AG04450 (cell line): ENCODE measurements at regions not wholly inside any gene's neighbourhood (a gene's known extent, or its start where the extent isn't known, plus 50 kb on each side); places are given as distances from the start of the nearest gene placed in this dataset.

Source experiments
- CTCF ChIA-PET: fragments of 300-600, 350-600 bp; formaldehyde crosslinking; extraction: SDS; loops from one replicate; lab custom pipeline; 2022; ENCODE audit warnings: antibody characterized with exemption, inconsistent platforms; lab: Charles Lee
- POLR2A ChIA-PET: fragments of 350-600 bp; formaldehyde crosslinking; extraction: SDS; loops from one replicate; lab custom pipeline; 2021; ENCODE audit warnings: antibody characterized with exemption, inconsistent platforms; lab: Yijun Ruan, JAX
- DNase-seq: peaks from one replicate; pipeline ENCODE4 v3.0.0-alpha.2; 2011; ENCODE audit warnings: low read depth, low spot score
- H3K27ac ChIP-seq: one replicate; pipeline ENCODE4 v1.5.1; 2012; ENCODE audit warnings: low read depth, low read length, control low read depth
- H3K27me3 ChIP-seq: one replicate; pipeline ENCODE4 v1.6.0; 2012; ENCODE audit warnings: low read length; ENCODE audit not compliant: control insufficient read depth, insufficient read depth
- H3K4me3 ChIP-seq: 2 replicates; pipeline ENCODE4 v1.5.1; 2011; ENCODE audit warnings: mild to moderate bottlenecking, low read depth, low read length, control low read depth
- H3K9me3 ChIP-seq: 2 replicates; pipeline ENCODE4 v1.5.1; 2012; ENCODE audit warnings: low read length; ENCODE audit not compliant: control insufficient read depth, insufficient read depth
- CTCF ChIP-seq: IDR thresholded peaks from 2 replicates; pipeline ENCODE4 v1.5.1; 2011; ENCODE audit warnings: low read depth, low read length, control low read depth, inconsistent platforms

DNA sequence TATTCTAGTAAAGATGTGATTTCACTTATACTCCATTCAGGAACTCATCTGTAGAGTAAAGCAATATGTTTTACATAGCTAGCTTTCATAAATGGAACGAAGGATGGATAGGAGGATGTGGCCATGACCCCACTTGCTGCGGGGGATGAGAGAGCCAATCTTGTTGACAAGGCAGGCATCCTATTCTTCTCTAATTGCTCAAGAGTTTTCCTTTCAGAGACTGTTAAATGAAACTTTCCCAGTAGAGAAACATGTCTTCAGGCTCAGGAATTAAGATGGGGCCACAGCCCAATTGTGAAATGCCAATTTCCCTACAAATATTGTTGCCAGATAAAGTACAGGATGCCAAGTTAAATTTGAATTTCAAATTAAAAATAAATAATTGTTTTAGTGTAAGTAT is 196.2 kb upstream of the TUT7 start:
- peak overlapping the region; percentile 69 for H3K27ac ChIP-seq
- H3K9me3 ChIP-seq: no peaks in the 10 kb centered on the region
- POLR2A ChIA-PET: no interaction called here
- TF ChIP-seq CTCF: no peak
- CTCF ChIA-PET: interaction anchor here (1.6 kb wide), 2 partner anchors 62 to 64 kb away, joined by 4 read pairs; no protein-coding TSS in a partner anchor
- no peaks in the 10 kb centered on the region for H3K27me3 ChIP-seq
- H3K4me3 ChIP-seq: no peak overlapping the region
- DNase-seq: no peak

GRCh38 chr9:86549920-86550319 is 195.7 kb upstream of the TUT7 start:
- H3K27ac ChIP-seq: peak overlapping the region; percentile 76
- POLR2A ChIA-PET: interaction anchor here (1.0 to 1.2 kb wide), 2 partner anchors 8 to 75 kb away, joined by 7 read pairs; no protein-coding TSS in a partner anchor
- no peak for TF ChIP-seq CTCF
- CTCF ChIA-PET: interaction anchor here (1.6 kb wide), 2 partner anchors 62 to 64 kb away, joined by 4 read pairs; no protein-coding TSS in a partner anchor
- no peaks in the 10 kb centered on the region for H3K9me3 ChIP-seq
- DNase-seq: no peak
- no peak overlapping the region for H3K4me3 ChIP-seq
- no peaks in the 10 kb centered on the region for H3K27me3 ChIP-seq

GRCh38 chr9:86549401-86549811 is 195.2 kb upstream of the TUT7 start:
- CTCF ChIA-PET: interaction anchor here (0.9 to 1.1 kb wide), 2 partner anchors 49 to 63 kb away, joined by 3 to 4 read pairs; no protein-coding TSS in a partner anchor
- Histone ChIP-seq H3K9me3 (no peaks in the 10 kb centered on the region), H3K27me3 (no peaks in the 10 kb centered on the region), H3K4me3 (no peak overlapping the region), H3K27ac (peak overlapping the region; percentile 76)
- POLR2A ChIA-PET: interaction anchor here (0.8 to 1.2 kb wide), 4 partner anchors 8 to 75 kb away, joined by 3 to 7 read pairs (median 5); no protein-coding TSS in a partner anchor
- TF ChIP-seq CTCF: no peak
- peak; percentile 93 for DNase-seq

GRCh38 chr9:86548220-86548619 is 194.0 kb upstream of the TUT7 start:
- DNase-seq: no peak
- ChIA-PET POLR2A (no interaction called here), CTCF (no interaction called here)
- Histone ChIP-seq H3K4me3 (no peak overlapping the region), H3K9me3 (no peaks in the 10 kb centered on the region), H3K27me3 (no peaks in the 10 kb centered on the region), H3K27ac (no peak overlapping the region)
- TF ChIP-seq CTCF: no peak

DNA sequence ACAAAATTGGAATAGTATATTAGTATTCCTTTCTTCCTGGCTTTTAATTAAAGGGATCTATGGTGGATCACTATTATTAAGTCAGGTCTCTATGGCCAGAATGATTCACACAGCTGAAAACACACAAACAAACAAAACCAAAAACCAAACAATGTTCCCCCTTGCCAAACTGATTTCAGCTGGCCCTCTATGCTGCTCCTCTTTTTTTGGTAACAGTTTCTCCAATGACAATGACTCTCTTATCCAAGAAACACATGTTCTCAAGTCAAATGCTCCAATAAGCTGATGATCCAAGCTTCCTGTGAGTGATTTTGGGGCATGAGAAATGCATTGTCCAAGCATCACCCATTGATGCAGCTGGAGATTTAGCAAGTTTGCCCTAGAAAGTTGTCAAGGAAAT is 193.4 kb upstream of the TUT7 start:
- TF ChIP-seq CTCF: no peak
- no peak for DNase-seq
- POLR2A ChIA-PET: no interaction called here

More for the DNA sequence above, 193.4 kb upstream of the TUT7 start:
- Histone ChIP-seq H3K4me3 (no peak overlapping the region), H3K27me3 (no peaks in the 10 kb centered on the region), H3K9me3 (no peaks in the 10 kb centered on the region), H3K27ac (no peak overlapping the region)
- CTCF ChIA-PET: no interaction called here
